SK-N-SH (cell line): ENCODE measurements at regions not wholly inside any gene's neighbourhood (a gene's known extent, or its start where the extent isn't known, plus 50 kb on each side); places are given as distances from the start of the nearest gene placed in this dataset.

Experiments used
- EZH2phosphoT487 ChIP-seq: fragments of 200-600 bp; sonication (generic); IDR thresholded peaks from 2 replicates; pipeline ENCODE4 v1.6.1; 2017; ENCODE audit warnings: low read depth, mixed run types, mild to moderate bottlenecking, antibody characterized with exemption, moderate library complexity, borderline replicate concordance
- FOXJ3 ChIP-seq: sonication (generic); formaldehyde crosslinking; IDR thresholded peaks from 2 replicates; pipeline ENCODE4 v1.5.1; 2020; ENCODE audit warnings: mild to moderate bottlenecking, missing genetic modification reagents
- PBX3 ChIP-seq: IDR thresholded peaks from 2 replicates; pipeline ENCODE4; 2012
- SMC3 ChIP-seq: IDR thresholded peaks from 2 replicates; pipeline ENCODE4 v1.6.1; 2012; ENCODE audit warnings: low read depth, low read length, improper control_type of control experiment
- TF ChIP-seq, protein P1 (sequence below): fragments of 200-600 bp; sonication (generic); IDR thresholded peaks from 2 replicates; pipeline ENCODE4 v1.6.1; 2017; ENCODE audit warnings: antibody characterized with exemption, mild to moderate bottlenecking, moderate library complexity
- TF ChIP-seq, protein P2 (sequence below): IDR thresholded peaks from 2 replicates; pipeline ENCODE4 v1.6.1; 2012; ENCODE audit warnings: mild to moderate bottlenecking, low read depth, low read length, moderate library complexity

DNA sequence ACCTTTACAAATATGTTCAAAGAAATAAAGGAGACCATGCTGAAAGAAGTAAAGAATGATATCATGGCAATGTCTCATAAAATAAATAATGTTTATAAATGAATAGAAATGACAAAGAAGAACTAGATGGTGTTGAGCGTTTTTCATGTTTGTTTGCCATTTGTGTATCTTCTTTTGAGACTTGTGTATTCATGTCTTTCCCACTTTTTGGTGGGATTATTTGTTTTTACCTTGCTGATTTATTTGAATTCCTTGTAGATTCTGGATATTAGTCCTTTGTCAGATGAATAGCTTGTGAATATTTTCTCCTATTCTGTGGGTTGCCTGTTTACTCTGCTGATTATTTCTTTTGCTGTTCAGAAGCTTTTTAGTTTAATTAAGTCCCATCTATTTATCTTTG, 732.4 kb downstream of the FAT4 start:
- no peak for TF ChIP-seq SMC3
- TF ChIP-seq, protein P1, sequence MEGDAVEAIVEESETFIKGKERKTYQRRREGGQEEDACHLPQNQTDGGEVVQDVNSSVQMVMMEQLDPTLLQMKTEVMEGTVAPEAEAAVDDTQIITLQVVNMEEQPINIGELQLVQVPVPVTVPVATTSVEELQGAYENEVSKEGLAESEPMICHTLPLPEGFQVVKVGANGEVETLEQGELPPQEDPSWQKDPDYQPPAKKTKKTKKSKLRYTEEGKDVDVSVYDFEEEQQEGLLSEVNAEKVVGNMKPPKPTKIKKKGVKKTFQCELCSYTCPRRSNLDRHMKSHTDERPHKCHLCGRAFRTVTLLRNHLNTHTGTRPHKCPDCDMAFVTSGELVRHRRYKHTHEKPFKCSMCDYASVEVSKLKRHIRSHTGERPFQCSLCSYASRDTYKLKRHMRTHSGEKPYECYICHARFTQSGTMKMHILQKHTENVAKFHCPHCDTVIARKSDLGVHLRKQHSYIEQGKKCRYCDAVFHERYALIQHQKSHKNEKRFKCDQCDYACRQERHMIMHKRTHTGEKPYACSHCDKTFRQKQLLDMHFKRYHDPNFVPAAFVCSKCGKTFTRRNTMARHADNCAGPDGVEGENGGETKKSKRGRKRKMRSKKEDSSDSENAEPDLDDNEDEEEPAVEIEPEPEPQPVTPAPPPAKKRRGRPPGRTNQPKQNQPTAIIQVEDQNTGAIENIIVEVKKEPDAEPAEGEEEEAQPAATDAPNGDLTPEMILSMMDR: no peak
- TF ChIP-seq, protein P2, sequence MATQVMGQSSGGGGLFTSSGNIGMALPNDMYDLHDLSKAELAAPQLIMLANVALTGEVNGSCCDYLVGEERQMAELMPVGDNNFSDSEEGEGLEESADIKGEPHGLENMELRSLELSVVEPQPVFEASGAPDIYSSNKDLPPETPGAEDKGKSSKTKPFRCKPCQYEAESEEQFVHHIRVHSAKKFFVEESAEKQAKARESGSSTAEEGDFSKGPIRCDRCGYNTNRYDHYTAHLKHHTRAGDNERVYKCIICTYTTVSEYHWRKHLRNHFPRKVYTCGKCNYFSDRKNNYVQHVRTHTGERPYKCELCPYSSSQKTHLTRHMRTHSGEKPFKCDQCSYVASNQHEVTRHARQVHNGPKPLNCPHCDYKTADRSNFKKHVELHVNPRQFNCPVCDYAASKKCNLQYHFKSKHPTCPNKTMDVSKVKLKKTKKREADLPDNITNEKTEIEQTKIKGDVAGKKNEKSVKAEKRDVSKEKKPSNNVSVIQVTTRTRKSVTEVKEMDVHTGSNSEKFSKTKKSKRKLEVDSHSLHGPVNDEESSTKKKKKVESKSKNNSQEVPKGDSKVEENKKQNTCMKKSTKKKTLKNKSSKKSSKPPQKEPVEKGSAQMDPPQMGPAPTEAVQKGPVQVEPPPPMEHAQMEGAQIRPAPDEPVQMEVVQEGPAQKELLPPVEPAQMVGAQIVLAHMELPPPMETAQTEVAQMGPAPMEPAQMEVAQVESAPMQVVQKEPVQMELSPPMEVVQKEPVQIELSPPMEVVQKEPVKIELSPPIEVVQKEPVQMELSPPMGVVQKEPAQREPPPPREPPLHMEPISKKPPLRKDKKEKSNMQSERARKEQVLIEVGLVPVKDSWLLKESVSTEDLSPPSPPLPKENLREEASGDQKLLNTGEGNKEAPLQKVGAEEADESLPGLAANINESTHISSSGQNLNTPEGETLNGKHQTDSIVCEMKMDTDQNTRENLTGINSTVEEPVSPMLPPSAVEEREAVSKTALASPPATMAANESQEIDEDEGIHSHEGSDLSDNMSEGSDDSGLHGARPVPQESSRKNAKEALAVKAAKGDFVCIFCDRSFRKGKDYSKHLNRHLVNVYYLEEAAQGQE: no peak
- TF ChIP-seq PBX3: no peak
- no peak for TF ChIP-seq FOXJ3 (CRISPR knock-in tag)
- no peak for TF ChIP-seq EZH2phosphoT487
